H9 (cell line): ENCODE measurements at regions not wholly inside any gene's neighbourhood (a gene's known extent, or its start where the extent isn't known, plus 50 kb on each side); places are given as distances from the start of the nearest gene placed in this dataset.

ENCODE experiments used
- DNase-seq: peaks from one replicate; pipeline ENCODE4 v3.0.0-alpha.2; 2017
- H2AFZ ChIP-seq: one replicate; pipeline ENCODE4 v1.6.1; 2013; ENCODE audit warnings: mild to moderate bottlenecking, low read length, control low read depth, moderate library complexity
- H2AK5ac ChIP-seq: 2 replicates; pipeline ENCODE4 v1.6.1; 2013; ENCODE audit warnings: low read length, control low read depth, mixed read lengths; ENCODE audit not compliant: insufficient read length
- H2BK120ac ChIP-seq: one replicate; pipeline ENCODE4 v1.6.1; 2013; ENCODE audit warnings: low read depth, mild to moderate bottlenecking, low read length, control low read depth, inconsistent platforms; ENCODE audit not compliant: poor library complexity, severe bottlenecking
- H2BK12ac ChIP-seq: 2 replicates; pipeline ENCODE4 v1.6.1; 2013; ENCODE audit warnings: low read length, control low read depth, mixed read lengths, low read depth; ENCODE audit not compliant: insufficient read length
- H2BK15ac ChIP-seq: 2 replicates; pipeline ENCODE4 v1.6.1; 2013; ENCODE audit warnings: low read depth, low read length, control low read depth
- H2BK20ac ChIP-seq: one replicate; pipeline ENCODE4 v1.6.1; 2013; ENCODE audit warnings: low read depth, mild to moderate bottlenecking, low read length, control low read depth, inconsistent platforms; ENCODE audit not compliant: poor library complexity, severe bottlenecking
- H2BK5ac ChIP-seq: 2 replicates; pipeline ENCODE4 v1.6.1; 2013; ENCODE audit warnings: low read length, control low read depth, mixed read lengths; ENCODE audit not compliant: insufficient read length
- H3K14ac ChIP-seq: 2 replicates; pipeline ENCODE4 v1.6.1; 2013; ENCODE audit warnings: low read length, control low read depth; ENCODE audit not compliant: insufficient read depth
- H3K18ac ChIP-seq: 2 replicates; pipeline ENCODE4 v1.6.1; 2013; ENCODE audit warnings: low read depth, mild to moderate bottlenecking, mixed read lengths, low read length, control low read depth; ENCODE audit not compliant: insufficient read length
- H3K23ac ChIP-seq: 2 replicates; pipeline ENCODE4 v1.6.1; 2013; ENCODE audit warnings: low read length, control low read depth, mixed read lengths, low read depth; ENCODE audit not compliant: insufficient read length
- H3K23me2 ChIP-seq: 2 replicates; pipeline ENCODE4 v1.6.1; 2013; ENCODE audit warnings: low read depth, mild to moderate bottlenecking, mixed read lengths, low read length, control low read depth; ENCODE audit not compliant: insufficient read length, poor library complexity, severe bottlenecking
- H3K27ac ChIP-seq: 2 replicates; pipeline ENCODE4 v1.5.1; 2013; ENCODE audit warnings: low read length, control low read depth, mixed read lengths, low read depth; ENCODE audit not compliant: insufficient read length
- H3K27me3 ChIP-seq: 2 replicates; pipeline ENCODE4 v1.6.1; 2013; ENCODE audit warnings: low read length, control low read depth, inconsistent platforms; ENCODE audit not compliant: insufficient read depth
- H3K4ac ChIP-seq: 2 replicates; pipeline ENCODE4 v1.6.1; 2013; ENCODE audit warnings: low read depth, mild to moderate bottlenecking, control low read depth, inconsistent platforms, low read length, moderate library complexity
- H3K4me1 ChIP-seq: 2 replicates; pipeline ENCODE4 v1.6.1; 2013; ENCODE audit warnings: low read length, control low read depth, inconsistent platforms; ENCODE audit not compliant: insufficient read depth
- H3K4me2 ChIP-seq: 2 replicates; pipeline ENCODE4 v1.6.1; 2013; ENCODE audit warnings: low read length, control low read depth, mixed read lengths; ENCODE audit not compliant: insufficient read length, insufficient read depth
- H3K56ac ChIP-seq: 2 replicates; pipeline ENCODE4 v1.6.1; 2013; ENCODE audit warnings: low read depth, mild to moderate bottlenecking, mixed read lengths, low read length, control low read depth; ENCODE audit not compliant: insufficient read length
- H3K79me1 ChIP-seq: 2 replicates; pipeline ENCODE4 v1.6.1; 2013; ENCODE audit warnings: low read depth, mild to moderate bottlenecking, moderate library complexity, low read length, control low read depth, inconsistent platforms; ENCODE audit not compliant: insufficient read depth, poor library complexity, severe bottlenecking
- H3K79me2 ChIP-seq: 2 replicates; pipeline ENCODE4 v1.6.1; 2013; ENCODE audit warnings: low read length, control low read depth, inconsistent platforms; ENCODE audit not compliant: insufficient read depth
- H3K9ac ChIP-seq: 2 replicates; pipeline ENCODE4 v1.6.1; 2013; ENCODE audit warnings: low read length, control low read depth, mixed read lengths; ENCODE audit not compliant: insufficient read length; ENCODE audit errors: extremely low read depth
- H3K9me3 ChIP-seq: one replicate; pipeline ENCODE4 v1.6.1; 2013; ENCODE audit warnings: low read depth, low read length, inconsistent platforms; ENCODE audit not compliant: control insufficient read depth
- H3T11ph ChIP-seq: one replicate; pipeline ENCODE4 v1.6.1; 2013; ENCODE audit warnings: mild to moderate bottlenecking, low read length, control low read depth, inconsistent platforms
- H4K20me1 ChIP-seq: one replicate; pipeline ENCODE4 v1.6.1; 2013; ENCODE audit not compliant: control insufficient read depth, insufficient read length, insufficient read depth
- H4K5ac ChIP-seq: 2 replicates; pipeline ENCODE4 v1.6.1; 2013; ENCODE audit warnings: low read depth, mild to moderate bottlenecking, mixed read lengths, low read length, control low read depth; ENCODE audit not compliant: insufficient read length
- H4K8ac ChIP-seq: replicated peaks from 2 replicates; pipeline ENCODE4 v1.6.1; 2013; ENCODE audit warnings: low read length, control low read depth, mixed read lengths, low read depth; ENCODE audit not compliant: insufficient read length
- H4K91ac ChIP-seq: 2 replicates; pipeline ENCODE4 v1.6.1; 2013; ENCODE audit warnings: low read depth, mild to moderate bottlenecking, moderate library complexity, mixed read lengths, low read length, control low read depth; ENCODE audit not compliant: insufficient read length
- H3K27ac Mint-ChIP-seq, 3 experiments: 2 replicates in 2 of 3; 3 replicates in 1 of 3; pipeline ENCODE4 v1.8.0; 2020 to 2021; ENCODE audit warnings: mixed read lengths in 3 of 3, mild to moderate bottlenecking in 1 of 3, moderate library complexity in 1 of 3
- H3K27me3 Mint-ChIP-seq: 2 replicates; pipeline ENCODE4 v1.8.0; 2021; ENCODE audit warnings: low read depth, mild to moderate bottlenecking, moderate library complexity, mixed read lengths
- H3K36me3 Mint-ChIP-seq, 3 experiments: 2 replicates in 2 of 3; 3 replicates in 1 of 3; pipeline ENCODE4 v1.8.0; 2020 to 2021; ENCODE audit warnings: low read depth in 3 of 3, mixed read lengths in 3 of 3; ENCODE audit not compliant: insufficient read depth in 1 of 3
- H3K4me1 Mint-ChIP-seq, 2 experiments: 2 replicates each; pipeline ENCODE4 v1.8.0; 2020; ENCODE audit warnings: mixed read lengths in 2 of 2
- H3K4me3 Mint-ChIP-seq, 2 experiments: 2 replicates in 1 of 2; 3 replicates in 1 of 2; pipeline ENCODE4 v1.8.0; 2020 to 2021; ENCODE audit warnings: mild to moderate bottlenecking in 2 of 2, mixed read lengths in 2 of 2, moderate library complexity in 1 of 2
- H3K9me3 Mint-ChIP-seq, 2 experiments: 2 replicates in 1 of 2; 3 replicates in 1 of 2; pipeline ENCODE4 v1.8.0; 2020; ENCODE audit warnings: mild to moderate bottlenecking in 2 of 2, mixed read lengths in 2 of 2, moderate library complexity in 1 of 2
- CTCF ChIP-seq: fragments of 200-600 bp; sonication (generic); conservative IDR thresholded peaks from 3 replicates; pipeline ENCODE4 v1.8.0; 2021; ENCODE audit warnings: antibody characterized with exemption, mild to moderate bottlenecking
- WGBS: extraction: QIAGEN DNeasy Blood & Tissue Kit; methylation state at CpG from one replicate; pipeline ENCODE4 v1.1.7; 2013; ENCODE audit warnings: missing lambda C conversion rate, low lambda C conversion rate, mixed read lengths; ENCODE audit not compliant: insufficient read length; ENCODE audit errors: extremely low coverage; 5-methylcytosine and 5-hydroxymethylcytosine counted together

- H2BK5ac ChIP-seq: no peak overlapping the region
- H3K4me2 ChIP-seq: no peak overlapping the region
- no peak overlapping the region for H3K23ac ChIP-seq
- Mint-ChIP-seq H3K9me3 (no peaks in the 10 kb centered on the region; a peak in 1 of 5 replicates), H3K36me3 (no peaks in the 10 kb centered on the region), H3K4me3 (no peak overlapping the region), H3K27ac (no peak overlapping the region), H3K4me1 (no peaks in the 10 kb centered on the region), H3K27me3 (no peaks in the 10 kb centered on the region)
- no peak for TF ChIP-seq CTCF
- no peaks in the 10 kb centered on the region for H3K4me1 ChIP-seq
- H2AFZ ChIP-seq: no peak overlapping the region
- no peak overlapping the region for H3K56ac ChIP-seq
- no peak overlapping the region for H2AK5ac ChIP-seq
- no peak overlapping the region for H4K5ac ChIP-seq
- H3K14ac ChIP-seq: no peak overlapping the region
- H3K79me2 ChIP-seq: no peaks in the 10 kb centered on the region
- no peak overlapping the region for H4K91ac ChIP-seq
- no peak for DNase-seq
- no peaks in the 10 kb centered on the region for H4K20me1 ChIP-seq
- H3K9me3 ChIP-seq: no peaks in the 10 kb centered on the region
- no peak overlapping the region for H3K27ac ChIP-seq
- H3K27me3 ChIP-seq: no peaks in the 10 kb centered on the region
- H2BK12ac ChIP-seq: no peak overlapping the region
- no peak overlapping the region for H3K18ac ChIP-seq
- no peak overlapping the region for H3K9ac ChIP-seq
- no peak overlapping the region for H3T11ph ChIP-seq
- no peak overlapping the region for H4K8ac ChIP-seq
- no peak overlapping the region for H2BK20ac ChIP-seq
- H2BK15ac ChIP-seq: no peak overlapping the region
- no peaks in the 10 kb centered on the region for H3K79me1 ChIP-seq
- H3K4ac ChIP-seq: no peak overlapping the region
- no CpG with 5 or more reads among the region's 4 CpGs for WGBS
- no peak overlapping the region for H2BK120ac ChIP-seq
- H3K23me2 ChIP-seq: no peaks in the 10 kb centered on the region
Observed at GRCh38 chr7:41842956-41843355, 140.1 kb upstream of the INHBA start.
